GDM1 (cell line): ENCODE measurements at regions not wholly inside any gene's neighbourhood (a gene's known extent, or its start where the extent isn't known, plus 50 kb on each side); places are given as distances from the start of the nearest gene placed in this dataset.

Experiments
- DNase-seq: peaks from one replicate; lab custom pipeline; 2025; lab: John Stamatoyannopoulos, UW

GRCh38 chrX:42725196-42725595 is 52.8 kb downstream of the PPP1R2C start:
- DNase-seq: no peak

GRCh38 chrX:42720209-42720608 is 57.8 kb downstream of the PPP1R2C start:
- no peak for DNase-seq

GRCh38 chrX:42715701-42716262 is 62.2 kb downstream of the PPP1R2C start:
- no peak for DNase-seq

GRCh38 chrX:42714981-42715700 is 62.8 kb downstream of the PPP1R2C start:
- no peak for DNase-seq

GRCh38 chrX:42710452-42710851 is 67.5 kb downstream of the PPP1R2C start:
- no peak for DNase-seq

- DNase-seq: no peak
These were observed 69.7 kb downstream of the PPP1R2C start for GRCh38 chrX:42708222-42708621.

GRCh38 chrX:42707742-42708141 is 70.2 kb downstream of the PPP1R2C start:
- no peak for DNase-seq

- DNase-seq: no peak
These were observed 73.5 kb downstream of the PPP1R2C start for GRCh38 chrX:42704454-42704853.

- DNase-seq: no peak
These were observed 80.4 kb downstream of the PPP1R2C start for GRCh38 chrX:42697544-42697943.

GRCh38 chrX:42696536-42697124 is 81.3 kb downstream of the PPP1R2C start:
- DNase-seq: no peak

GRCh38 chrX:42695800-42696358 is 82.1 kb downstream of the PPP1R2C start:
- no peak for DNase-seq

GRCh38 chrX:42694260-42694815 is 83.6 kb downstream of the PPP1R2C start:
- DNase-seq: no peak

- DNase-seq: no peak
These were observed 86.8 kb downstream of the PPP1R2C start for GRCh38 chrX:42691196-42691595.

GRCh38 chrX:42686706-42687105 is 91.3 kb downstream of the PPP1R2C start:
- DNase-seq: no peak

GRCh38 chrX:42686296-42686695 is 91.7 kb downstream of the PPP1R2C start:
- DNase-seq: no peak

GRCh38 chrX:42684065-42684464 is 93.9 kb downstream of the PPP1R2C start:
- DNase-seq: no peak

GRCh38 chrX:42680666-42681065 is 97.3 kb downstream of the PPP1R2C start:
- no peak for DNase-seq

- no peak for DNase-seq
These were observed 99.8 kb downstream of the PPP1R2C start for GRCh38 chrX:42678133-42678532.

- no peak for DNase-seq
These were observed 104.6 kb downstream of the PPP1R2C start for GRCh38 chrX:42673301-42673810.

GRCh38 chrX:42664680-42665079 is 113.3 kb downstream of the PPP1R2C start:
- no peak for DNase-seq

GRCh38 chrX:42628471-42628870 is 149.5 kb downstream of the PPP1R2C start:
- DNase-seq: no peak

- no peak for DNase-seq
These were observed 150.1 kb downstream of the PPP1R2C start for GRCh38 chrX:42627891-42628290.

- no peak for DNase-seq
These were observed 153.4 kb downstream of the PPP1R2C start for GRCh38 chrX:42624524-42624923.
